ENCODE measurements at regions not wholly inside any gene's neighbourhood (a gene's known extent, or its start where the extent isn't known, plus 50 kb on each side); places are given as distances from the start of the nearest gene placed in this dataset.

- Histone ChIP-seq H3K27ac (no peak overlapping the region), H3K27me3 (replicated peaks in 1 of 7) (no peaks in the 10 kb centered on the region), H3K4me3 (no peak overlapping the region), H3K36me3 (no peaks in the 10 kb centered on the region), H3K4me1 (no peaks in the 10 kb centered on the region), H3K9me3 (no peaks in the 10 kb centered on the region)
- WGBS, 5 donors: 0 to 31% (median 0%) methylated on average over 1 of the region's 1 CpG
- no peak for TF ChIP-seq CTCF (IDR thresholded peaks at IDR 0.05 in 8 of 11, conservative IDR thresholded peaks at IDR 0.05 in 3 of 11)
- no peak for TF ChIP-seq POLR2A (IDR thresholded peaks at IDR 0.05)
- no peak for TF ChIP-seq POLR2AphosphoS5 (IDR thresholded peaks at IDR 0.05)
- intact Hi-C loops (cut with DNase I; ENCODE audit: low total_unique reads): no loop called here
- no peak for DNase-seq
These were observed 459.7 kb downstream of the GRXCR1 start for GRCh38 chr4:43351970-43352806.

GRCh38 chr4:43352859-43353258 lies 460.3 kb downstream of the GRXCR1 start:
- Histone ChIP-seq H3K9me3 (no peaks in the 10 kb centered on the region), H3K4me3 (no peak overlapping the region), H3K36me3 (no peaks in the 10 kb centered on the region), H3K4me1 (no peaks in the 10 kb centered on the region), H3K27ac (no peak overlapping the region), H3K27me3 (replicated peaks in 1 of 7) (no peaks in the 10 kb centered on the region)
- TF ChIP-seq POLR2AphosphoS5 (IDR thresholded peaks at IDR 0.05) (no peak), POLR2A (IDR thresholded peaks at IDR 0.05) (no peak), CTCF (IDR thresholded peaks at IDR 0.05 in 8 of 11, conservative IDR thresholded peaks at IDR 0.05 in 3 of 11) (no peak)
- 55 to 77% (median 67%) methylated on average over 3 of the region's 3 CpGs for WGBS, 5 donors
- intact Hi-C loops (cut with DNase I; ENCODE audit: low total_unique reads): no loop called here
- no peak for DNase-seq

GRCh38 chr4:43353552-43353951 lies 461.0 kb downstream of the GRXCR1 start:
- H3K4me3 ChIP-seq: no peak overlapping the region
- H3K27ac ChIP-seq: no peak overlapping the region
- TF ChIP-seq POLR2A (IDR thresholded peaks at IDR 0.05) (no peak), POLR2AphosphoS5 (IDR thresholded peaks at IDR 0.05) (no peak), CTCF (IDR thresholded peaks at IDR 0.05 in 8 of 11, conservative IDR thresholded peaks at IDR 0.05 in 3 of 11) (no peak)
- no peaks in the 10 kb centered on the region for H3K9me3 ChIP-seq
- no peak for DNase-seq
- H3K36me3 ChIP-seq: no peaks in the 10 kb centered on the region
- intact Hi-C loops (cut with DNase I; ENCODE audit: low total_unique reads): no loop called here
- H3K27me3 ChIP-seq (replicated peaks in 1 of 7): no peaks in the 10 kb centered on the region
- 71 to 87% (median 80%) methylated on average over 1 of the region's 1 CpG for WGBS, 5 donors
- H3K4me1 ChIP-seq: no peaks in the 10 kb centered on the region

- H3K4me3 ChIP-seq: no peak overlapping the region
- WGBS, 5 donors: 65 to 85% (median 75%) methylated on average over 3 of the region's 3 CpGs
These were observed 464.3 kb downstream of the GRXCR1 start for GRCh38 chr4:43356786-43357185.

More at GRCh38 chr4:43356786-43357185, 464.3 kb downstream of the GRXCR1 start:
- no peak for TF ChIP-seq POLR2A (IDR thresholded peaks at IDR 0.05)
- TF ChIP-seq POLR2AphosphoS5 (IDR thresholded peaks at IDR 0.05): no peak
- no peak for TF ChIP-seq CTCF (IDR thresholded peaks at IDR 0.05 in 8 of 11, conservative IDR thresholded peaks at IDR 0.05 in 3 of 11)
- no peaks in the 10 kb centered on the region for H3K27me3 ChIP-seq (replicated peaks in 1 of 7)
- H3K27ac ChIP-seq: no peak overlapping the region
- no peaks in the 10 kb centered on the region for H3K36me3 ChIP-seq
- no peaks in the 10 kb centered on the region for H3K4me1 ChIP-seq
- intact Hi-C loops (cut with DNase I; ENCODE audit: low total_unique reads): no loop called here
- no peak for DNase-seq
- no peaks in the 10 kb centered on the region for H3K9me3 ChIP-seq
